NCI-H2029 treated with DMSO at 0.1 percent for 48 hours (cell line): ENCODE measurements at regions not wholly inside any gene's neighbourhood (a gene's known extent, or its start where the extent isn't known, plus 50 kb on each side); places are given as distances from the start of the nearest gene placed in this dataset.

Experiments used
- DNase-seq: peaks from one replicate; lab custom pipeline; 2025; lab: John Stamatoyannopoulos, UW

- no peak for DNase-seq
These were observed 386.8 kb downstream of the ANKRD50 start for GRCh38 chr4:124325690-124326089.

GRCh38 chr4:124329134-124329533 is 383.4 kb downstream of the ANKRD50 start:
- DNase-seq, result no peak

- DNase-seq, result no peak
These were observed 382.5 kb downstream of the ANKRD50 start for GRCh38 chr4:124330045-124330444.

- no peak for DNase-seq
These were observed 380.8 kb downstream of the ANKRD50 start for GRCh38 chr4:124331781-124332180.

GRCh38 chr4:124333466-124333865 is 379.1 kb downstream of the ANKRD50 start:
- no peak for DNase-seq

GRCh38 chr4:124334119-124334518 is 378.4 kb downstream of the ANKRD50 start:
- DNase-seq, result peak; percentile 21

- DNase-seq, result no peak
These were observed 374.7 kb downstream of the ANKRD50 start for GRCh38 chr4:124337874-124338273.

- DNase-seq, result no peak
These were observed 368.8 kb downstream of the ANKRD50 start for GRCh38 chr4:124343661-124344171.

GRCh38 chr4:124372916-124373315 is 339.6 kb downstream of the ANKRD50 start:
- DNase-seq, result no peak

- no peak for DNase-seq
These were observed 326.4 kb downstream of the ANKRD50 start for GRCh38 chr4:124386163-124386562.

GRCh38 chr4:124386648-124387047 is 325.9 kb downstream of the ANKRD50 start:
- DNase-seq, result no peak

- no peak for DNase-seq
These were observed 322.9 kb downstream of the ANKRD50 start for GRCh38 chr4:124389591-124389990.

- DNase-seq, result no peak
These were observed 321.7 kb downstream of the ANKRD50 start for GRCh38 chr4:124390861-124391260.

- no peak for DNase-seq
These were observed 316.2 kb downstream of the ANKRD50 start for GRCh38 chr4:124396333-124396732.

GRCh38 chr4:124401606-124402005 is 310.9 kb downstream of the ANKRD50 start:
- no peak for DNase-seq

GRCh38 chr4:124409044-124409443 is 303.5 kb downstream of the ANKRD50 start:
- DNase-seq, result no peak

- no peak for DNase-seq
These were observed 298.1 kb downstream of the ANKRD50 start for GRCh38 chr4:124414276-124415040.

GRCh38 chr4:124415146-124415545 is 297.4 kb downstream of the ANKRD50 start:
- DNase-seq, result no peak

GRCh38 chr4:124417371-124417770 is 295.2 kb downstream of the ANKRD50 start:
- DNase-seq, result no peak

GRCh38 chr4:124420166-124420695 is 292.3 kb downstream of the ANKRD50 start:
- no peak for DNase-seq

- no peak for DNase-seq
These were observed 289.4 kb downstream of the ANKRD50 start for GRCh38 chr4:124423160-124423559.

GRCh38 chr4:124426279-124426678 is 286.3 kb downstream of the ANKRD50 start:
- DNase-seq, result no peak

- DNase-seq, result no peak
These were observed 285.3 kb downstream of the ANKRD50 start for GRCh38 chr4:124427095-124427767.
